Left ventricle myocardium superior (tissue), 1 donor: ENCODE measurements at regions not wholly inside any gene's neighbourhood (a gene's known extent, or its start where the extent isn't known, plus 50 kb on each side); places are given as distances from the start of the nearest gene placed in this dataset.
"Not testable (repeated sequence)": the region's sequence is repeated elsewhere in the genome, so short reads cannot be mapped to it uniquely, and the experiment has no call there.

ENCODE experiments used
- ATAC-seq: fragments of 200-7000 bp; cut with Tn5 transposase; one replicate; pipeline ENCODE4 v1.9.1; 2020; ENCODE audit warnings: mild to moderate bottlenecking, moderate library complexity
- DNase-seq: peaks from one replicate; pipeline ENCODE4 v3.0.0-alpha.2; 2020
- intact Hi-C: fragments of 100-400 bp; cut with micrococcal nuclease; formaldehyde crosslinking; loops from one replicate; pipeline ENCODE4 v1.11.0; 2022
- donor health status: DM: no; HTN: yes; CAD: no; lungs with severe emphysema.

- ATAC-seq, intact Hi-C loops: not testable (repeated sequence)
These were observed 175.7 kb downstream of the ADRA2C start for GRCh38 chr4:3941735-3942522.

GRCh38 chr4:3942569-3942971, 176.4 kb downstream of the ADRA2C start:
- intact Hi-C loops, ATAC-seq: not testable (repeated sequence)
- DNase-seq = peak; percentile 71

More at GRCh38 chr4:3941735-3942522, 175.7 kb downstream of the ADRA2C start:
- not testable (repeated sequence) for DNase-seq

- DNase-seq, intact Hi-C loops, ATAC-seq: not testable (repeated sequence)
These were observed 176.9 kb downstream of the ADRA2C start for GRCh38 chr4:3943051-3943450.

GRCh38 chr4:3945511-3946290, 179.5 kb downstream of the ADRA2C start:
- no peak for DNase-seq
- ATAC-seq = no peak
- intact Hi-C loops = no loop called here

GRCh38 chr4:3946553-3946952, 180.4 kb downstream of the ADRA2C start:
- intact Hi-C loops, DNase-seq, ATAC-seq: not testable (repeated sequence)

- ATAC-seq, intact Hi-C loops, DNase-seq: not testable (repeated sequence)
These were observed 181.6 kb downstream of the ADRA2C start for GRCh38 chr4:3947761-3948160.

- intact Hi-C loops, DNase-seq, ATAC-seq: not testable (repeated sequence)
These were observed 182.0 kb downstream of the ADRA2C start for GRCh38 chr4:3948210-3948609.

GRCh38 chr4:3949916-3950315, 183.7 kb downstream of the ADRA2C start:
- peak; percentile 64 for DNase-seq
- intact Hi-C loops, ATAC-seq: not testable (repeated sequence)

GRCh38 chr4:3952443-3953139, 186.4 kb downstream of the ADRA2C start:
- DNase-seq, ATAC-seq, intact Hi-C loops: not testable (repeated sequence)

GRCh38 chr4:3953140-3953489, 186.9 kb downstream of the ADRA2C start:
- DNase-seq, ATAC-seq, intact Hi-C loops: not testable (repeated sequence)

GRCh38 chr4:3954540-3955320, 188.5 kb downstream of the ADRA2C start:
- ATAC-seq, intact Hi-C loops: not testable (repeated sequence)
- peak; percentile 58 for DNase-seq

GRCh38 chr4:3955321-3956164, 189.4 kb downstream of the ADRA2C start:
- intact Hi-C loops = not testable (repeated sequence)
- ATAC-seq (peak; percentile 100), DNase-seq (peak; percentile 100)

- intact Hi-C loops, ATAC-seq, DNase-seq: not testable (repeated sequence)
These were observed 190.1 kb downstream of the ADRA2C start for GRCh38 chr4:3956165-3956867.

- ATAC-seq, DNase-seq, intact Hi-C loops: not testable (repeated sequence)
These were observed 195.0 kb downstream of the ADRA2C start for GRCh38 chr4:3961091-3961672.

- intact Hi-C loops, ATAC-seq, DNase-seq: not testable (repeated sequence)
These were observed 198.5 kb downstream of the ADRA2C start for GRCh38 chr4:3964572-3965278.

- intact Hi-C loops, DNase-seq, ATAC-seq: not testable (repeated sequence)
These were observed 201.0 kb downstream of the ADRA2C start for GRCh38 chr4:3967204-3967603.
